CD4-positive, CD25-positive, alpha-beta regulatory T cell (primary cell): ENCODE measurements at regions not wholly inside any gene's neighbourhood (a gene's known extent, or its start where the extent isn't known, plus 50 kb on each side); places are given as distances from the start of the nearest gene placed in this dataset.
"Not testable (repeated sequence)": the region's sequence is repeated elsewhere in the genome, so short reads cannot be mapped to it uniquely, and the experiment has no call there.

Experiments used
- ATAC-seq, 2 donors: fragments of 150-1000 bp; cut with Tn5 transposase; one replicate each; pipeline ENCODE4 v1.10.0; 2021; ENCODE audit warnings: low read depth in 2 of 2, moderate number of reproducible peaks in 2 of 2, moderate library complexity in 1 of 2
- DNase-seq, 3 donors: peaks; one replicate each; pipeline versions ENCODE4 v3.0.0 to v3.0.0-alpha.2; 2012 to 2022; ENCODE audit warnings: mixed read lengths in 1 of 3
- H3K27ac ChIP-seq: one replicate; pipeline ENCODE4 v1.7.0; 2013; ENCODE audit warnings: mild to moderate bottlenecking, low read length; ENCODE audit not compliant: insufficient read depth, poor library complexity, severe bottlenecking
- H3K27me3 ChIP-seq: one replicate; pipeline ENCODE4 v1.7.0; 2013; ENCODE audit warnings: low read length; ENCODE audit not compliant: control insufficient read depth, insufficient read depth
- H3K36me3 ChIP-seq: one replicate; pipeline ENCODE4 v1.7.0; 2013; ENCODE audit warnings: mild to moderate bottlenecking, low read length, moderate library complexity; ENCODE audit not compliant: control insufficient read depth, insufficient read depth
- H3K4me1 ChIP-seq: 2 replicates; pipeline ENCODE4 v1.7.0; 2013; ENCODE audit warnings: mild to moderate bottlenecking, low read length; ENCODE audit not compliant: insufficient read depth, control insufficient read depth, poor library complexity, severe bottlenecking
- H3K4me3 ChIP-seq: one replicate; pipeline ENCODE4 v1.7.0; 2013; ENCODE audit warnings: low read depth, mild to moderate bottlenecking, low read length, moderate library complexity
- H3K9me3 ChIP-seq, 2 experiments: 1 replicate in 1 of 2; 2 replicates in 1 of 2; pipeline ENCODE4 v1.7.0; 2013; ENCODE audit warnings: low read length in 2 of 2, mild to moderate bottlenecking in 1 of 2, moderate library complexity in 1 of 2; ENCODE audit not compliant: control insufficient read depth in 2 of 2
- H3K27ac Mint-ChIP-seq, 3 donors: one replicate each; pipeline ENCODE4 v1.8.0; 2020 to 2022; ENCODE audit warnings: mild to moderate bottlenecking in 3 of 3, mixed read lengths in 3 of 3, moderate library complexity in 2 of 3
- H3K27me3 Mint-ChIP-seq: one replicate; pipeline ENCODE4 v1.8.0; 2022; ENCODE audit warnings: mild to moderate bottlenecking, mixed read lengths
- H3K36me3 Mint-ChIP-seq: one replicate; pipeline ENCODE4 v1.8.0; 2020; ENCODE audit warnings: mixed read lengths
- H3K4me1 Mint-ChIP-seq, 4 donors: one replicate each; pipeline ENCODE4 v1.8.0; 2020 to 2022; ENCODE audit warnings: mixed read lengths in 4 of 4, mild to moderate bottlenecking in 1 of 4
- H3K4me3 Mint-ChIP-seq, 4 donors: one replicate each; pipeline ENCODE4 v1.8.0; 2020 to 2022; ENCODE audit warnings: mild to moderate bottlenecking in 4 of 4, mixed read lengths in 4 of 4, moderate library complexity in 3 of 4
- H3K9me3 Mint-ChIP-seq, 7 donors: one replicate each; pipeline ENCODE4 v1.8.0; 2020 to 2022; ENCODE audit warnings: mixed read lengths in 7 of 7, mild to moderate bottlenecking in 3 of 7, moderate library complexity in 2 of 7

GRCh38 chr9:38242151-38242550, 150.4 kb upstream of the ALDH1B1 start:
- H3K9me3 Mint-ChIP-seq, H3K36me3 ChIP-seq, H3K4me3 Mint-ChIP-seq, H3K9me3 ChIP-seq, H3K27me3 ChIP-seq, DNase-seq, ATAC-seq, H3K4me1 ChIP-seq, H3K4me3 ChIP-seq, H3K27me3 Mint-ChIP-seq, H3K27ac ChIP-seq, H3K27ac Mint-ChIP-seq, H3K36me3 Mint-ChIP-seq, H3K4me1 Mint-ChIP-seq: not testable (repeated sequence)

GRCh38 chr9:38240051-38240450, 152.5 kb upstream of the ALDH1B1 start:
- H3K36me3 ChIP-seq: no peaks in the 10 kb centered on the region
- ATAC-seq (no peak), DNase-seq (no peak)
- no peaks in the 10 kb centered on the region for H3K4me1 Mint-ChIP-seq
- no peaks in the 10 kb centered on the region for H3K36me3 Mint-ChIP-seq
- peaks cover 0 to 1% (median 0%) of the 10 kb centered on the region in 7 donors for H3K9me3 Mint-ChIP-seq
- no peak overlapping the region for H3K27ac ChIP-seq
- no peaks in the 10 kb centered on the region for H3K9me3 ChIP-seq
- H3K27me3 ChIP-seq: no peaks in the 10 kb centered on the region
- no peak overlapping the region for H3K4me3 Mint-ChIP-seq
- H3K27me3 Mint-ChIP-seq: peaks cover 4% of the 10 kb centered on the region
- H3K4me1 ChIP-seq: no peaks in the 10 kb centered on the region
- H3K27ac Mint-ChIP-seq: no peak overlapping the region
- H3K4me3 ChIP-seq: no peak overlapping the region

GRCh38 chr9:38235244-38235643, 157.3 kb upstream of the ALDH1B1 start:
- Histone ChIP-seq H3K27ac (no peak overlapping the region), H3K4me1 (no peaks in the 10 kb centered on the region), H3K36me3 (no peaks in the 10 kb centered on the region), H3K27me3 (no peaks in the 10 kb centered on the region), H3K9me3 (no peaks in the 10 kb centered on the region), H3K4me3 (no peak overlapping the region)
- H3K4me1 Mint-ChIP-seq: no peaks in the 10 kb centered on the region
- ATAC-seq (no peak), DNase-seq (no peak)
- H3K27ac Mint-ChIP-seq: no peak overlapping the region
- no peak overlapping the region for H3K4me3 Mint-ChIP-seq
- no peaks in the 10 kb centered on the region for H3K36me3 Mint-ChIP-seq
- no peaks in the 10 kb centered on the region for H3K27me3 Mint-ChIP-seq
- H3K9me3 Mint-ChIP-seq: peaks cover 0 to 1% (median 0%) of the 10 kb centered on the region in 7 donors

- ATAC-seq (no peak), DNase-seq (no peak)
- Histone ChIP-seq H3K4me3 (no peak overlapping the region), H3K9me3 (no peaks in the 10 kb centered on the region), H3K27ac (no peak overlapping the region), H3K27me3 (no peaks in the 10 kb centered on the region), H3K4me1 (no peaks in the 10 kb centered on the region), H3K36me3 (no peaks in the 10 kb centered on the region)
- H3K36me3 Mint-ChIP-seq: no peaks in the 10 kb centered on the region
- peaks cover 0 to 1% (median 0%) of the 10 kb centered on the region in 7 donors for H3K9me3 Mint-ChIP-seq
- H3K4me3 Mint-ChIP-seq: no peak overlapping the region
- H3K4me1 Mint-ChIP-seq: no peaks in the 10 kb centered on the region
- H3K27me3 Mint-ChIP-seq: peaks cover 1% of the 10 kb centered on the region
- no peak overlapping the region for H3K27ac Mint-ChIP-seq
These were observed 157.9 kb upstream of the ALDH1B1 start for GRCh38 chr9:38234479-38235170.

DNA sequence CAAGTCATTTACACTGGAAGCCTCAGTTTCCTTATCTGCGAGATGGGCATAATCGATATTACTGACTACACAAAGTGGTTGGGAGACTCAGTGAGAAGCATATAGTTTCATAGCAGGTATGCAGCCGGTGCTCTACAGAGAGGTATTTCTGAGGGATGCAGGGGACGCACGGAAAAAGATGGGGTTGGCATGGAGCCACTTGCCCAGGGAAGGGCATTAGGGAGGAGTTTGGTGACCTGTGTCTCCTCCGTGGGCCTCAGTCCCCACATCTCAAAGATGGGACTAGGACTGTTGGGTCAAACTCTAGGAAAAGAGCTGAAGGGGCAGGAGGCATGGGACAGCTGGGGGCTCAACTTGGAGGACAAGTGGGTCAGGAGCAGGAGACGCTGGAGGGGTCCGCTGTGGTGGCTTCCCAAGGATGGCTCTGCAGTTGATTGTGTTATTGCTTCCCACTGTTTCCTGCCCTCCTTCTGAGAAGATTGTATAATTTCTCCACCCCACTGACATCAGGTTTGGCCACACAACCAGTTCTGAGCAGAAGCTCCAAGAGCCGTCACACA, 158.6 kb upstream of the ALDH1B1 start:
- ATAC-seq (no peak), DNase-seq (no peak)
- Mint-ChIP-seq H3K4me1 (peaks cover 0 to 4% (median 0%) of the 10 kb centered on the region in 4 donors), H3K27ac (no peak overlapping the region), H3K4me3 (no peak overlapping the region), H3K27me3 (peaks cover 4% of the 10 kb centered on the region), H3K9me3 (peaks cover 0 to 1% (median 0%) of the 10 kb centered on the region in 7 donors), H3K36me3 (no peaks in the 10 kb centered on the region)
- Histone ChIP-seq H3K27me3 (no peaks in the 10 kb centered on the region), H3K27ac (no peak overlapping the region), H3K4me3 (no peak overlapping the region), H3K4me1 (no peaks in the 10 kb centered on the region), H3K36me3 (no peaks in the 10 kb centered on the region), H3K9me3 (no peaks in the 10 kb centered on the region)

GRCh38 chr9:38233343-38233742, 159.2 kb upstream of the ALDH1B1 start:
- H3K27me3 Mint-ChIP-seq: peaks cover 9% of the 10 kb centered on the region
- no peak overlapping the region for H3K4me3 Mint-ChIP-seq
- no peak overlapping the region for H3K4me3 ChIP-seq
- no peaks in the 10 kb centered on the region for H3K9me3 ChIP-seq
- H3K36me3 Mint-ChIP-seq: no peaks in the 10 kb centered on the region
- peaks cover 0 to 1% (median 0%) of the 10 kb centered on the region in 7 donors for H3K9me3 Mint-ChIP-seq
- no peaks in the 10 kb centered on the region for H3K27me3 ChIP-seq
- no peak overlapping the region for H3K27ac ChIP-seq
- ATAC-seq (no peak), DNase-seq (no peak)
- no peaks in the 10 kb centered on the region for H3K36me3 ChIP-seq
- no peaks in the 10 kb centered on the region for H3K4me1 ChIP-seq
- no peak overlapping the region for H3K27ac Mint-ChIP-seq
- peaks cover 0 to 4% (median 0%) of the 10 kb centered on the region in 4 donors for H3K4me1 Mint-ChIP-seq

DNA sequence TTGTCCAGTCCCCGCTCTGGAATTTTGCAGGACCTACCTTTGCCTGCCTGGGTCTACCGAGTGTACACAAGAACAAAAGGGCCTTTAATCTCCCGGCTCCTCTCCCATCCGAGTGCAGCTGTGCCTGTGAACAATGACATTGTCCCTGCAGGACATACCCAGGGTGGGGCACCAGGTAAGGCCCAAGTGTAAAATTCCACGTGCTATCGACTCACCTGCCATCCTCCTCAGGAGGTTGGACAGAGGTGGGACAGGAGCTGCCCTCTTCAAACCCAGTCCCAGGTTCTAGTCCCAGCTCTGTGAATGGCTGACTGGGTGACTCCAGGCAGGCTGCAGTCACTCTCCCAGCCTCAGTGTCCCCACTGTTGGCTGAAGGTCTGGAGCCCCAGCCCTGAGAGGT, 159.6 kb upstream of the ALDH1B1 start:
- peaks cover 11% of the 10 kb centered on the region for H3K27me3 Mint-ChIP-seq
- H3K36me3 Mint-ChIP-seq: no peaks in the 10 kb centered on the region
- peaks cover 0 to 1% (median 0%) of the 10 kb centered on the region in 7 donors for H3K9me3 Mint-ChIP-seq
- H3K4me3 ChIP-seq: no peak overlapping the region
- no peaks in the 10 kb centered on the region for H3K27me3 ChIP-seq
- ATAC-seq (no peak), DNase-seq (no peak)
- H3K4me1 Mint-ChIP-seq: peaks cover 0 to 6% (median under 1%) of the 10 kb centered on the region in 4 donors
- H3K36me3 ChIP-seq: no peaks in the 10 kb centered on the region
- no peak overlapping the region for H3K27ac Mint-ChIP-seq
- no peaks in the 10 kb centered on the region for H3K9me3 ChIP-seq
- no peak overlapping the region for H3K27ac ChIP-seq
- H3K4me1 ChIP-seq: peaks cover 2% of the 10 kb centered on the region
- peak overlapping the region in 1 of 4 donors; percentile 8 for H3K4me3 Mint-ChIP-seq
